HG03342 (cell line): ENCODE measurements at regions not wholly inside any gene's neighbourhood (a gene's known extent, or its start where the extent isn't known, plus 50 kb on each side); places are given as distances from the start of the nearest gene placed in this dataset.
"Not testable (repeated sequence)": the region's sequence is repeated elsewhere in the genome, so short reads cannot be mapped to it uniquely, and the experiment has no call there.

Experiments
- ATAC-seq: cut with Tn5 transposase; IDR thresholded peaks from one replicate; pipeline ENCODE4 v1.9.1; 2021; ENCODE audit warnings: mild to moderate bottlenecking, moderate library complexity; ENCODE audit not compliant: unreplicated experiment

GRCh38 chr9:42370172-42370571, 186.7 kb downstream of the SPATA31A6 start:
- ATAC-seq = not testable (repeated sequence)

GRCh38 chr9:42371417-42371816, 188.0 kb downstream of the SPATA31A6 start:
- not testable (repeated sequence) for ATAC-seq

- not testable (repeated sequence) for ATAC-seq
These were observed 194.3 kb downstream of the SPATA31A6 start for GRCh38 chr9:42377530-42378417.

- no peak for ATAC-seq
These were observed 195.0 kb downstream of the SPATA31A6 start for GRCh38 chr9:42378418-42378815.

- ATAC-seq = not testable (repeated sequence)
These were observed 196.1 kb downstream of the SPATA31A6 start for GRCh38 chr9:42379602-42380001.

- not testable (repeated sequence) for ATAC-seq
These were observed 201.1 kb downstream of the SPATA31A6 start for GRCh38 chr9:42384585-42384984.

GRCh38 chr9:42385574-42386120, 202.2 kb downstream of the SPATA31A6 start:
- not testable (repeated sequence) for ATAC-seq

GRCh38 chr9:42386477-42386876, 203.0 kb downstream of the SPATA31A6 start:
- ATAC-seq = no peak

GRCh38 chr9:42388146-42388690, 204.8 kb downstream of the SPATA31A6 start:
- ATAC-seq = no peak

- no peak for ATAC-seq
These were observed 205.4 kb downstream of the SPATA31A6 start for GRCh38 chr9:42388846-42389245.

GRCh38 chr9:42392773-42393455, 209.5 kb downstream of the SPATA31A6 start:
- ATAC-seq = not testable (repeated sequence)

GRCh38 chr9:42396318-42396717, 212.9 kb downstream of the SPATA31A6 start:
- no peak for ATAC-seq

- not testable (repeated sequence) for ATAC-seq
These were observed 213.9 kb downstream of the SPATA31A6 start for GRCh38 chr9:42397336-42397735.

GRCh38 chr9:42402919-42403318, 219.5 kb downstream of the SPATA31A6 start:
- ATAC-seq = not testable (repeated sequence)

GRCh38 chr9:42409581-42409980, 226.1 kb downstream of the SPATA31A6 start:
- ATAC-seq = not testable (repeated sequence)

GRCh38 chr9:42412354-42412753, 228.9 kb downstream of the SPATA31A6 start:
- ATAC-seq = not testable (repeated sequence)

GRCh38 chr9:42414865-42415264, 231.4 kb downstream of the SPATA31A6 start:
- ATAC-seq = not testable (repeated sequence)

- not testable (repeated sequence) for ATAC-seq
These were observed 236.2 kb downstream of the SPATA31A6 start for GRCh38 chr9:42419652-42420051.

GRCh38 chr9:42420324-42420723, 236.9 kb downstream of the SPATA31A6 start:
- ATAC-seq = not testable (repeated sequence)

GRCh38 chr9:42421630-42422029, 238.2 kb downstream of the SPATA31A6 start:
- not testable (repeated sequence) for ATAC-seq
